ENCODE measurements at regions not wholly inside any gene's neighbourhood (a gene's known extent, or its start where the extent isn't known, plus 50 kb on each side); places are given as distances from the start of the nearest gene placed in this dataset.
A peak's percentile ranks its signal among the peaks of the same experiment; 100 is the strongest.

GRCh38 chr7:10101351-10101750, 872.3 kb upstream of the PHF14 start:
- H3K36me3 Mint-ChIP-seq, result no peaks in the 10 kb centered on the region
- TF ChIP-seq EZH2phosphoT487 (IDR thresholded peaks at IDR 0.05) (no peak), EZH2 (IDR thresholded peaks at IDR 0.05) (no peak), CTCF (IDR thresholded peaks at IDR 0.05) (no peak)
- Histone ChIP-seq H3K4me3 (no peak overlapping the region), H3K27ac (no peak overlapping the region), H3K36me3 (no peaks in the 10 kb centered on the region), H3K9me3 (ENCODE audit: low read depth) (no peaks in the 10 kb centered on the region), H3K27me3 (no peaks in the 10 kb centered on the region), H3K79me2 (ENCODE audit: low read depth) (no peaks in the 10 kb centered on the region), H4K20me1 (ENCODE audit: low read depth) (no peaks in the 10 kb centered on the region), H3F3A (ENCODE audit: low read depth) (no peaks in the 10 kb centered on the region), H3K4me2 (no peak overlapping the region), H2AFZ (replicated peaks) (peak overlapping the region; percentile 61), H3K9ac (no peak overlapping the region), H3K4me1 (no peaks in the 10 kb centered on the region)
- H3K9me3 Mint-ChIP-seq, result no peaks in the 10 kb centered on the region
- no peak for DNase-seq (ENCODE audit: low spot score)
- no peak overlapping the region for H3K27ac Mint-ChIP-seq
- no peak overlapping the region for H3K4me3 Mint-ChIP-seq
- H3K4me1 Mint-ChIP-seq, result no peaks in the 10 kb centered on the region
- H3K27me3 Mint-ChIP-seq (ENCODE audit: insufficient read depth, low read depth), result no peaks in the 10 kb centered on the region

DNA sequence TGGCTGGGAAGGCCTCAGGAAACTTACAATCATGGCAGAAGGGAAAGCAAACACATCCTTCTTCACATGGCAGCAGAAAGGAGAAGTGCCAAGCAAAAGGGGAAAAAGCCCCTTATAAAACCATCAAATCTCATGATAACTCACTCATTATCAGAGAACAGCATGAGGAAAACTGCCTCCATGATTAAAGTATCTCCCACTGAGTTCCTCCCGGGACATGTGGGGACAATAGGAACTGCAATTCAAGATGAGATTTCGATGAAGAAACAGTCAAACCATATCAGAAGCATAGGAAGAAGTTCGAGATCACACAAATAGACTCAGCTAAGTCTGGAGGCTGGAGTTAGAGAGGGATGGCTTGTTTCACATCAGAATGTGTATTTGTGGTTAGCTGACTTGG, 869.4 kb upstream of the PHF14 start:
- Histone ChIP-seq H3K27ac (no peak overlapping the region), H3K9me3 (ENCODE audit: low read depth) (no peaks in the 10 kb centered on the region)

GRCh38 chr7:10106609-10107008, 867.1 kb upstream of the PHF14 start:
- no peak overlapping the region for H2AFZ ChIP-seq (replicated peaks)
- H3K36me3 ChIP-seq, result no peaks in the 10 kb centered on the region
- H3K27me3 Mint-ChIP-seq (ENCODE audit: insufficient read depth, low read depth), result no peaks in the 10 kb centered on the region
- no peak overlapping the region for H3K9ac ChIP-seq
- no peak for TF ChIP-seq EZH2 (IDR thresholded peaks at IDR 0.05)
- TF ChIP-seq CTCF (IDR thresholded peaks at IDR 0.05), result no peak
- TF ChIP-seq EZH2phosphoT487 (IDR thresholded peaks at IDR 0.05), result no peak
- DNase-seq (ENCODE audit: low spot score), result no peak
- H3K4me3 Mint-ChIP-seq, result no peak overlapping the region
- no peaks in the 10 kb centered on the region for H3K4me1 Mint-ChIP-seq
- no peaks in the 10 kb centered on the region for H3F3A ChIP-seq (ENCODE audit: low read depth)
- H3K4me2 ChIP-seq, result no peak overlapping the region
- H3K9me3 Mint-ChIP-seq, result no peaks in the 10 kb centered on the region
- no peaks in the 10 kb centered on the region for H3K4me1 ChIP-seq
- H3K27me3 ChIP-seq, result no peaks in the 10 kb centered on the region
- H3K27ac ChIP-seq, result no peak overlapping the region
- no peaks in the 10 kb centered on the region for H3K79me2 ChIP-seq (ENCODE audit: low read depth)
- H3K4me3 ChIP-seq, result no peak overlapping the region
- H3K9me3 ChIP-seq (ENCODE audit: low read depth), result no peaks in the 10 kb centered on the region
- no peak overlapping the region for H3K27ac Mint-ChIP-seq
- no peaks in the 10 kb centered on the region for H4K20me1 ChIP-seq (ENCODE audit: low read depth)
- no peaks in the 10 kb centered on the region for H3K36me3 Mint-ChIP-seq

More for the DNA sequence above, 869.4 kb upstream of the PHF14 start:
- H3F3A ChIP-seq (ENCODE audit: low read depth), result no peaks in the 10 kb centered on the region
- Mint-ChIP-seq H3K4me1 (no peaks in the 10 kb centered on the region), H3K4me3 (no peak overlapping the region), H3K27ac (no peak overlapping the region), H3K27me3 (ENCODE audit: insufficient read depth, low read depth) (no peaks in the 10 kb centered on the region), H3K9me3 (no peaks in the 10 kb centered on the region), H3K36me3 (no peaks in the 10 kb centered on the region)
- H3K79me2 ChIP-seq (ENCODE audit: low read depth), result no peaks in the 10 kb centered on the region
- no peak for DNase-seq (ENCODE audit: low spot score)
- H3K9ac ChIP-seq, result no peak overlapping the region
- H2AFZ ChIP-seq (replicated peaks), result no peak overlapping the region
- H3K4me2 ChIP-seq, result no peak overlapping the region
- no peaks in the 10 kb centered on the region for H4K20me1 ChIP-seq (ENCODE audit: low read depth)
- H3K36me3 ChIP-seq, result no peaks in the 10 kb centered on the region
- H3K4me1 ChIP-seq, result no peaks in the 10 kb centered on the region
- H3K27me3 ChIP-seq, result no peaks in the 10 kb centered on the region
- TF ChIP-seq EZH2 (IDR thresholded peaks at IDR 0.05) (no peak), CTCF (IDR thresholded peaks at IDR 0.05) (no peak), EZH2phosphoT487 (IDR thresholded peaks at IDR 0.05) (no peak)
- H3K4me3 ChIP-seq, result no peak overlapping the region
